ENCODE measurements at regions not wholly inside any gene's neighbourhood (a gene's known extent, or its start where the extent isn't known, plus 50 kb on each side); places are given as distances from the start of the nearest gene placed in this dataset.

DNA sequence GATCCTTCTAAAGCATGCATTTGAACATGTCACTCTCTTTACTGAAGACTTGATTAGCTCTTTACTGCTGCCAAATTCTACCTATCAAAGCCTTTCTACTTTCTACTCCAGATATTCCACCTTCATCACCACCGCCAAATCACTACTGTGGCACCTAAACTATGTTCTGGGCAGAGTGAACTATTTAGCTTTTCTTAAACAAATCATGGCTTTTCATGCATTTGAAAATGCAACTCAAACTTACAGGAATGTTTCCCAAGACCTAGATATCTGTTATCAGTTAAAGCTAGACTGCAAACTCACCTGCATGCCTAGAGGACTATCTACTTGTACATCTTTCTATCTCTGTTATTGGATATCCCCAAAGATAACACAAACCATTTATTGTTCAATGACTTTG is 109.3 kb downstream of the MAFB start:
- H3K9me3 Mint-ChIP-seq = no peaks in the 10 kb centered on the region
- H3K4me1 Mint-ChIP-seq = no peaks in the 10 kb centered on the region
- peaks cover 5% of the 10 kb centered on the region for H3K27me3 Mint-ChIP-seq (ENCODE audit: low read depth)
- ChIA-PET CTCF (no interaction called here), POLR2A (no interaction called here)
- no peak overlapping the region for H3K4me3 Mint-ChIP-seq
- TF ChIP-seq ELF4 (CRISPR knock-in tag; IDR thresholded peaks at IDR 0.05; ENCODE audit: low read depth) = no peak
- TF ChIP-seq FOXP4 (CRISPR knock-in tag; IDR thresholded peaks at IDR 0.05) = no peak
- TF ChIP-seq, protein P1, sequence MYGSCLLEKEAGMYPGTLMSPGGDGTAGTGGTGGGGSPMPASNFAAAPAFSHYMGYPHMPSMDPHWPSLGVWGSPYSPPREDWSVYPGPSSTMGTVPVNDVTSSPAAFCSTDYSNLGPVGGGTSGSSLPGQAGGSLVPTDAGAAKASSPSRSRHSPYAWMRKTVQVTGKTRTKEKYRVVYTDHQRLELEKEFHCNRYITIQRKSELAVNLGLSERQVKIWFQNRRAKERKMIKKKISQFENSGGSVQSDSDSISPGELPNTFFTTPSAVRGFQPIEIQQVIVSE (CRISPR knock-in tag; IDR thresholded peaks at IDR 0.05; ENCODE audit: borderline replicate concordance) = no peak
- no peak for TF ChIP-seq KAT7 (CRISPR knock-in tag; IDR thresholded peaks at IDR 0.05; ENCODE audit: borderline replicate concordance)
- TF ChIP-seq, protein P2, sequence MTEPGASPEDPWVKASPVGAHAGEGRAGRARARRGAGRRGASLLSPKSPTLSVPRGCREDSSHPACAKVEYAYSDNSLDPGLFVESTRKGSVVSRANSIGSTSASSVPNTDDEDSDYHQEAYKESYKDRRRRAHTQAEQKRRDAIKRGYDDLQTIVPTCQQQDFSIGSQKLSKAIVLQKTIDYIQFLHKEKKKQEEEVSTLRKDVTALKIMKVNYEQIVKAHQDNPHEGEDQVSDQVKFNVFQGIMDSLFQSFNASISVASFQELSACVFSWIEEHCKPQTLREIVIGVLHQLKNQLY (CRISPR knock-in tag; IDR thresholded peaks at IDR 0.05) = no peak
- TF ChIP-seq ZBTB21 (CRISPR knock-in tag; IDR thresholded peaks at IDR 0.05; ENCODE audit: borderline replicate concordance) = no peak
- TF ChIP-seq PRDM15 (CRISPR knock-in tag; IDR thresholded peaks at IDR 0.05) = no peak
- TF ChIP-seq ZNF425 (CRISPR knock-in tag; conservative IDR thresholded peaks at IDR 0.05) = no peak
- no peak for TF ChIP-seq MXD4 (CRISPR knock-in tag; IDR thresholded peaks at IDR 0.05; ENCODE audit: borderline replicate concordance)
- no peak for TF ChIP-seq ESRRA (CRISPR knock-in tag; IDR thresholded peaks at IDR 0.05; ENCODE audit: borderline replicate concordance)
- ATAC-seq (no peak), DNase-seq (ENCODE audit: low spot score) (no peak)
- H3K36me3 Mint-ChIP-seq = no peaks in the 10 kb centered on the region
- no peak overlapping the region for H3K27ac Mint-ChIP-seq

DNA sequence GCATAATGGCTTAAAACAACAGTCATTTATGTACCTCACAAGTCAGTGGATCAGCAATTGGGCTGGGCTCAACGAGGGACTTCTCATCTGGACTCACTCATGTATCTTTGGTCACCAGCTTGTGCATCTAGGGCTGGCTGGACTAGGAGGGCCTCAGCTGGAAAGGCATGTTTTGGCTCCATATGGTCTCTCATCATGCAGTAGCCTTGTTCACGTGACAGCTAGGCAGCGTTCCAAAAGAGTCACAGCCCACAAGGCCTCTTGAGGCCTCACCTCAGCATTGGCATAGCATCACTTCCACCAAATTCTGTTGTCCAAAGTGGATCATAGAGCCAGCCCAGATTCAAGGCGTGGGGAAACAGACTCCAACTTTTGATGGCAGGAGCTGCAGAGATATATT is 110.1 kb downstream of the MAFB start:
- ChIA-PET CTCF (interaction anchor here (1.2 kb wide), 1 partner anchor 328 kb away, joined by 3 read pairs; no protein-coding TSS in a partner anchor), POLR2A (no interaction called here)
- Mint-ChIP-seq H3K27ac (no peak overlapping the region), H3K27me3 (ENCODE audit: low read depth) (peaks cover 5% of the 10 kb centered on the region), H3K4me1 (no peaks in the 10 kb centered on the region), H3K4me3 (no peak overlapping the region), H3K36me3 (no peaks in the 10 kb centered on the region), H3K9me3 (peaks cover 3% of the 10 kb centered on the region; the same call in 1 of the 2 replicates)
- DNase-seq (ENCODE audit: low spot score) (no peak), ATAC-seq (no peak)
- TF ChIP-seq, protein P3, sequence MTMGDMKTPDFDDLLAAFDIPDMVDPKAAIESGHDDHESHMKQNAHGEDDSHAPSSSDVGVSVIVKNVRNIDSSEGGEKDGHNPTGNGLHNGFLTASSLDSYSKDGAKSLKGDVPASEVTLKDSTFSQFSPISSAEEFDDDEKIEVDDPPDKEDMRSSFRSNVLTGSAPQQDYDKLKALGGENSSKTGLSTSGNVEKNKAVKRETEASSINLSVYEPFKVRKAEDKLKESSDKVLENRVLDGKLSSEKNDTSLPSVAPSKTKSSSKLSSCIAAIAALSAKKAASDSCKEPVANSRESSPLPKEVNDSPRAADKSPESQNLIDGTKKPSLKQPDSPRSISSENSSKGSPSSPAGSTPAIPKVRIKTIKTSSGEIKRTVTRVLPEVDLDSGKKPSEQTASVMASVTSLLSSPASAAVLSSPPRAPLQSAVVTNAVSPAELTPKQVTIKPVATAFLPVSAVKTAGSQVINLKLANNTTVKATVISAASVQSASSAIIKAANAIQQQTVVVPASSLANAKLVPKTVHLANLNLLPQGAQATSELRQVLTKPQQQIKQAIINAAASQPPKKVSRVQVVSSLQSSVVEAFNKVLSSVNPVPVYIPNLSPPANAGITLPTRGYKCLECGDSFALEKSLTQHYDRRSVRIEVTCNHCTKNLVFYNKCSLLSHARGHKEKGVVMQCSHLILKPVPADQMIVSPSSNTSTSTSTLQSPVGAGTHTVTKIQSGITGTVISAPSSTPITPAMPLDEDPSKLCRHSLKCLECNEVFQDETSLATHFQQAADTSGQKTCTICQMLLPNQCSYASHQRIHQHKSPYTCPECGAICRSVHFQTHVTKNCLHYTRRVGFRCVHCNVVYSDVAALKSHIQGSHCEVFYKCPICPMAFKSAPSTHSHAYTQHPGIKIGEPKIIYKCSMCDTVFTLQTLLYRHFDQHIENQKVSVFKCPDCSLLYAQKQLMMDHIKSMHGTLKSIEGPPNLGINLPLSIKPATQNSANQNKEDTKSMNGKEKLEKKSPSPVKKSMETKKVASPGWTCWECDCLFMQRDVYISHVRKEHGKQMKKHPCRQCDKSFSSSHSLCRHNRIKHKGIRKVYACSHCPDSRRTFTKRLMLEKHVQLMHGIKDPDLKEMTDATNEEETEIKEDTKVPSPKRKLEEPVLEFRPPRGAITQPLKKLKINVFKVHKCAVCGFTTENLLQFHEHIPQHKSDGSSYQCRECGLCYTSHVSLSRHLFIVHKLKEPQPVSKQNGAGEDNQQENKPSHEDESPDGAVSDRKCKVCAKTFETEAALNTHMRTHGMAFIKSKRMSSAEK (CRISPR knock-in tag; IDR thresholded peaks at IDR 0.05; ENCODE audit: borderline replicate concordance) = no peak
- no peak for TF ChIP-seq ZNF317 (CRISPR knock-in tag; IDR thresholded peaks at IDR 0.05; ENCODE audit: borderline replicate concordance, low read depth)
- TF ChIP-seq, protein P4, sequence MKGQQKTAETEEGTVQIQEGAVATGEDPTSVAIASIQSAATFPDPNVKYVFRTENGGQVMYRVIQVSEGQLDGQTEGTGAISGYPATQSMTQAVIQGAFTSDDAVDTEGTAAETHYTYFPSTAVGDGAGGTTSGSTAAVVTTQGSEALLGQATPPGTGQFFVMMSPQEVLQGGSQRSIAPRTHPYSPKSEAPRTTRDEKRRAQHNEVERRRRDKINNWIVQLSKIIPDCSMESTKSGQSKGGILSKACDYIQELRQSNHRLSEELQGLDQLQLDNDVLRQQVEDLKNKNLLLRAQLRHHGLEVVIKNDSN (CRISPR knock-in tag; IDR thresholded peaks at IDR 0.05) = no peak
- TF ChIP-seq, protein P5, sequence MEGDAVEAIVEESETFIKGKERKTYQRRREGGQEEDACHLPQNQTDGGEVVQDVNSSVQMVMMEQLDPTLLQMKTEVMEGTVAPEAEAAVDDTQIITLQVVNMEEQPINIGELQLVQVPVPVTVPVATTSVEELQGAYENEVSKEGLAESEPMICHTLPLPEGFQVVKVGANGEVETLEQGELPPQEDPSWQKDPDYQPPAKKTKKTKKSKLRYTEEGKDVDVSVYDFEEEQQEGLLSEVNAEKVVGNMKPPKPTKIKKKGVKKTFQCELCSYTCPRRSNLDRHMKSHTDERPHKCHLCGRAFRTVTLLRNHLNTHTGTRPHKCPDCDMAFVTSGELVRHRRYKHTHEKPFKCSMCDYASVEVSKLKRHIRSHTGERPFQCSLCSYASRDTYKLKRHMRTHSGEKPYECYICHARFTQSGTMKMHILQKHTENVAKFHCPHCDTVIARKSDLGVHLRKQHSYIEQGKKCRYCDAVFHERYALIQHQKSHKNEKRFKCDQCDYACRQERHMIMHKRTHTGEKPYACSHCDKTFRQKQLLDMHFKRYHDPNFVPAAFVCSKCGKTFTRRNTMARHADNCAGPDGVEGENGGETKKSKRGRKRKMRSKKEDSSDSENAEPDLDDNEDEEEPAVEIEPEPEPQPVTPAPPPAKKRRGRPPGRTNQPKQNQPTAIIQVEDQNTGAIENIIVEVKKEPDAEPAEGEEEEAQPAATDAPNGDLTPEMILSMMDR (IDR thresholded peaks at IDR 0.05) = no peak
- TF ChIP-seq NFATC4 (CRISPR knock-in tag; IDR thresholded peaks at IDR 0.05) = no peak
- TF ChIP-seq E2F1 (CRISPR knock-in tag; IDR thresholded peaks at IDR 0.05) = no peak

Measured in WTC11 (cell line).